HG02938 (cell line): ENCODE measurements at regions not wholly inside any gene's neighbourhood (a gene's known extent, or its start where the extent isn't known, plus 50 kb on each side); places are given as distances from the start of the nearest gene placed in this dataset.
A peak's percentile ranks its signal among the peaks of the same experiment; 100 is the strongest.

Experiments used
- ATAC-seq: cut with Tn5 transposase; IDR thresholded peaks from one replicate; pipeline ENCODE4 v1.9.1; 2021; ENCODE audit warnings: mild to moderate bottlenecking, moderate library complexity; ENCODE audit not compliant: unreplicated experiment

DNA sequence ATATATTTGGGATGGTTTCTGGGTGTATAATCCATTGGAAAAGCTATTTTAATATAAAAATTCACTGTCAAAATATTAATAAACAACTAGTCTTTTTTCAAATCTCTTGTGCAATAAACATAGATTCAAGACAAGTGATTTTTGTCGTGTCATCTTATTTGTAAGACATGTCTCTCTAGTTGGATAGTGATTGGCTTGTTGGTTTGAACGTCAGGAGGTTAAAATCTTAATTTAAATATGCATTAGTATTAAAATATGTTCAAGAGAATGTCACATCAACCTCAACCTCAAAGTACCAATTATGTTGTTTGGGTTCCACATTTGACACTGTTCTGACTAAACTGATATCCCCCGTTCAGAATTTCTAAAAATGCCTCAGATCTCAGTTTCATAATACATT, 287.6 kb downstream of the CASP12 start:
- no peak for ATAC-seq

- ATAC-seq = peak; percentile 90
Measured at GRCh38 chr11:104609311-104610085, 288.8 kb downstream of the CASP12 start.

GRCh38 chr11:104602643-104603042, 295.6 kb downstream of the CASP12 start:
- ATAC-seq = no peak

DNA sequence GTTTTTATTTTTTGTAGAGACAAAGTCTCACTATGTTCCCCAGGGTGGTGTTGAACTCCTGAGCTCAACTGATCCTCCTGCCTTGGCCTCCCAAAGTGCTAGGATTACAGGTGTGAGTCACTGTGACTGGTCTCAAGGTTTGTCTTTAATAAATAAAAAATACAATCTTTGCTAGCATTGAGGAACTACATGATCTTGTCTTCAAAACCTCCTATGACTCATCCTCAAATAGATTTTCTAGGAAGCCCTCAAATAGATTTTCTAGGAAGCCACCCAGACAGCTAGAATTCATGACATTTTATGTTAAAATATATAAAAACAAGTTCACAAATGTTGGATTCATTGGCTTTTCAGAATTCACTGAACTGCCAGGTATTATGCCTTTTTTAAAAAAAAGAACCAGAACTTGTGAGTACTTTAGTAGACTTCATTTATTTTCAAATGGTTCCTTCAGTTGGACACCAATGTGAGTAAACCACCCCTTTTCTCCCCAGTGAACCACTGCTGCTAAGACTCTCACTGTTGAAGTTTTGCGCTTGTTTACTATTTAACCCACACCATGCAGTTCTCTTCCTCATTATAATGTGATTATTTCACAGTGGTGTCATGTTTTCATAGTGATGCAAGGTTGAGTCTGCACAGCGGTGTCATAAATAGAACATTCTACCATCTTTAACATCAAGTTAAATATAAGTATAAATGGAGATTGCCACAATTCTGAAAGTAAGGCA, 303.9 kb downstream of the CASP12 start:
- ATAC-seq = no peak

- ATAC-seq = no peak
Measured at GRCh38 chr11:104588970-104589369, 309.3 kb downstream of the CASP12 start.

DNA sequence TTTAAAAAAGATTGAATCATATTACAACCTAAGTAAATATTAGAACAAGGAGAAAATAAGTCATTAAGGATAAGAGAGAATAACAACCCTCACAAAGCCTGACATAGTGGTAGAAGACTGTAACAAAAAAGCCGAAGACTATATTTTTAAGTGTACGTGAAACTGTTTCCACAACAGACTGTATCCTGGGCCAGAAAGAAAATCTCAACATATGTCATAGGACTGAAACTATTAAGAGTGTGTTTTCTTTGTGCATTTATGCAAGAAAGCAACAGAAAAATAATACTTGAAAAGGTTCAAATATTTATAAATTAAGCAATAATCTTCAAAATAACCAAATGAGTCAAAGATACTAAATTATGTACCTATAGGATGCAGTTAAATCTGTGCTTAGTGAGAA, 309.8 kb downstream of the CASP12 start:
- no peak for ATAC-seq

DNA sequence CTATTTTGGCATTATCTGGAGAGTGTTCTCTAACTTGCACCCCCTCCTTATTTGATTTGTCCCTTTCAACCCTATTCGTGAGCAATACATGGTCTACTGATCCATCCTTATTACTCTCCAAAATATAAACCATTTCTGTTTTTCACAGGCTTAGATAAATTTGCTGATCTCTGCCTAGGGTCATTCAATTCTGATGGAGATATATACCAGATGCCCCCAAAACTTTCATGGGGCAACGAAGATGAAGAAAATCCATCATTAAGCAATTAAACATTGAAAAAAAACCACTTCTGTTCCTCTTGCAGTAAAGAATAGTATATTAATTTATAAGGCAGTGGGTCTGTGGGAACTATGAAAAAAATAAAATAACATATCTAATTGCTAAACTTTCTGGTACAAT, 313.4 kb downstream of the CASP12 start:
- ATAC-seq = no peak

DNA sequence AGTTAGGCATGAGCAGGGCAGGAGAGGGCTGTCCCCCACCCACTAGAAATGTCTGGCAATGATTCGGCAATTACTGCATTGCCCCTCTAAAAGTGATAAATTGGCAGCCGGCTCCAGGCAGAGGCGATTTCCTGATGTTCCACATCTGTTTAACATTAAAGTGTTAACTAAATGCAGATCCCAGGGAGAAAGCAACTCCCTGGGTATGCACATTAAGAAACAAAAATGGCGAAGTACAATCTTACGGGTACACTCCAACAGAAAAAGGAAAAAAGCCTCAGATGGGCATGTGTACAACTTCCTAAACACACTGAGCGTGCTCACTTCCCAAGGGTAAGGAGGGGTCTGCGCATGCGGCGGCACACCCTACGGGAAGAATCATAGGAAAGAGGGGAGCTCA, 314.4 kb downstream of the CASP12 start:
- ATAC-seq = no peak

DNA sequence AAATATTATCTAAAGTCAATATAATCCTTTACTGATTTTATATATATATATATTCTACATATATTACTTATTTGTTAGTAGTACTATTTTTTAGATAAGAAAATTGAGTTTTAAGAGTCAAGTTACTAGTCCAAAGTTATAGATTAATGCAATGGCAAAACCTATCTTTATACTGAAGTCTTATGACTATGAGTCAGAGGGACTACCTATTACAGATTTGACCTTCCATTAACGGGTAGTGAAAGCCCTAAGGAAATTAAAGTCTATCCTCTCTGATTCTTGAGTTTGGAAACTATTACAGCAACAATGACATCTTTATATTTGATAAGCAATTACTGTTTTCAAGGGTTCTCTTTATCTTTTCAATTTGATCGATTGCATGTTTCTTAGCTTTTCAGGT, 315.8 kb downstream of the CASP12 start:
- no peak for ATAC-seq

- ATAC-seq = no peak
Measured at GRCh38 chr11:104581246-104581980, 316.8 kb downstream of the CASP12 start.

DNA sequence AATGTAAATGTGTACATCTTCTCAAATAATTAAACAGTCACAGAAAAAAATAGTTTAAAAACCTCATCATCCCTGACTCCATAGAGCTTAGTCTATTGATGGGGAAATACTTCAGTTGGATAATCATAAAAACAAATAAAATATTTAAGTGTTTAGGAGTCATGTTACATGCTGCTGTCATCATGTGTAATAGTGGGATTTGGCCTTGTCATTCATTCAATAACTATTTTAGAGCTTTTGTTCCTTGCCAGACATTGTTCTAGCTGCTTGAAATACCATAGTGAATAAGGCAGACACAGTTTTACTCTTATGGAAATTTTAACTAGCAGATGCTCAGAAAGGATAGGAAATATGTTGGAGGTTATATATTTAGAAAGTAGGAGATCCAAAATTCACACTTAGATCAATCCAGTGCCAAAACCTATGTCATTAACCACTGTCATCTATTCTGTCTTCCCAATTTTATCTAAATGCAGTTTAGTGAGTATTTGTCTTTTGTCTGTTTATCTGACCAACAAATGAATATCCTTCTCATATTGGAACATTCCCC, 324.7 kb downstream of the CASP12 start:
- ATAC-seq = no peak

DNA sequence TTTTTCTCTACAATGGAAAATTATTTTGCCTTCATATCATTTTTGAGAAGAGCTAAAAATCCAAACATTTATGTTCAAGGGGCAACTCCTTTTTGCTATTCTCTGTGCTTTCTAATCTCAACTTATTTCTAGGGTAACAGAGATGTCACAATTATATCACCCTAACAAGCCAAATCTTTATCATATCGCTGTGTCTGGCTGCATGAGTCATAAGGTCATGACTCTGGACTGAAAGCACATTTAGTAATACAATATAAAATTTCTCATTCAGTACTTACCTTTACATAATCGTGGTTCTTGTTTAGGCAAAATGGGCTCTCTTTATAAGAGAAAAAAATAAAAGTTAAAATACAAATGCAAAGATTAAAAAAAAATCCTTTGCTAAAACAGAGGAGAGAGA, 326.0 kb downstream of the CASP12 start:
- ATAC-seq = no peak

- ATAC-seq = no peak
Measured at GRCh38 chr11:104570078-104570701, 328.1 kb downstream of the CASP12 start.

DNA sequence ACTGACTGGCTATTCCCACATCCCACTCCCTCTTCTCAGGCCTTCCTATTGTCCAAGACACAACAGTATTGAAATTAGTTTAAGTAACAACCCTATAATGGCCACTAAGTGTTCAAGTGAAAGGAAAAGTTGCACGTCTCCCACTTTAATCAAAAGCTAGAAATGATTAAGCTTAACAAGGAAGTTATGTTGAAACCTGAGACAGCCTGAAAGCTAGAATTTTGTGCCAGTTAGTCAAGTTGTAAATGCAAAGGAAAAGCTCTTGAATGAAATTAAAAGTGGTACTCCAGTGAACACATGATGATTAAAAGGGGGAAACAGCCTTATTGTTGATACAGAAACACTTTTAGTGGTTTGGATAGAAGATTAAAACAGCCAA, 332.7 kb downstream of the CASP12 start:
- no peak for ATAC-seq

DNA sequence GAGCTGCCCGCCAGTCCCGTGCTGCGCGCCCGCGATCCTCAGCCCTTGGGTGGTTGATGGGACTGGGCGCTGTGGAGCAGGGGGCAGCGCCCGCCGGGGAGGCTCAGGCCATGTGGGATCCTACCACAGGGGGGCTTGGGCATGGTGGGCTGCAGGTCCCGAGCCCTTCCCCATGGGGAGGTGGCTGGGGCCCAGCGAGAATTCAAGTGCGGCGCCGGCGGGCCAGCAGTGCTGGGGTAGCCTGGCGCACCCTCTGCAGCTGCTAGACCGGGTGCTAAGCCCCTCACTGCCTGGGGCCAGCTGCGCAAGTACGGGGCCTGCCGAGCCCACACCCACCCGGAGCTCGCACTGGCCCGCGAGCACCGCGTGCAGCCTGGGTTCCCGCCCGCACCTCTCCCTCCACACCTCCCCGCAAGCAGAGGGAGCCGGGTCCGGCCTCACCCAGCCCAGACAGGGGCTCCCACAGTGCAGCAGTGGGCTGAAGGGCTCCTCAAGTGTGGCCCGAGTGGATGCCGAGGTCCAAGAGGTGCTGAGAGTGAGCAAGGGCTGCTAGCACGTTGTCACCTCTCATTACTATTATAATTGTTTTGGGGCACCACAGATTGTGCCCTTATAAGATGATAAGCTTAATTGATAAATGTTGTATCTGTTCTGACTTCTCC, 333.2 kb downstream of the CASP12 start:
- ATAC-seq = no peak

DNA sequence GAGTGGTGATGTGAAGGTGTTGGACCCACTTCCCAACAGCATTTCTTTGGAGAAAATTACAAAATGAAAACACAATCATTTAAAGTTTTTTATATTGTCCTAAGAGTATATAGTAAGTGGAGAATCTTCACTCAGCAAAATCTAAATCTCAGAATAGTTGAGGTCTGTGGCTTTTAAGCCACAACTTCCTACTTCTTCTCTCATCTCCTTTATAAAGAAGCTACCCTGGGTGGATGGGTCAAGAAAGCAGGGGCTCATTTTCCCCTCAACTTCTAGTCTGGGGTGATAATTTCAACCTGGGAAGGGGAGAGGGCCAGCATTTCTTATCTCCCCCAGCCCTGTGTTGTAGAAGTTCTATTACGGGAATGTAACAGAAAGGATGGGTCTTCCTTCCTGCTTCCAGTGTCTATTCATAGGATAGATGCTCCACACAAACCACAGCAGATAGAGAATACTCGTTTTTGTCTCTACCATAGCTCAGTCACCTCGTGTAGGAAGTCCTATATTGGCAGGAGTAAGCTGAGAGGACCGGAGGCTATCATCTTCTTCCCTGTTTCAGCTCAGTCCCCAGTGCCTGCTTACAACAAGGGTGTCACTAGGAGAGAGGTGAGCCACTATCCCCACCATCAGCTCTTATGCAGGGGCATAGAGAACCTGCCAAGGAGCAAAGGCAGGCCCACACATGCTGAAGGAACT, 341.5 kb downstream of the CASP12 start:
- no peak for ATAC-seq

GRCh38 chr11:104549019-104549418, 349.2 kb downstream of the CASP12 start:
- no peak for ATAC-seq

GRCh38 chr11:104547996-104548661, 350.1 kb downstream of the CASP12 start:
- ATAC-seq = no peak

DNA sequence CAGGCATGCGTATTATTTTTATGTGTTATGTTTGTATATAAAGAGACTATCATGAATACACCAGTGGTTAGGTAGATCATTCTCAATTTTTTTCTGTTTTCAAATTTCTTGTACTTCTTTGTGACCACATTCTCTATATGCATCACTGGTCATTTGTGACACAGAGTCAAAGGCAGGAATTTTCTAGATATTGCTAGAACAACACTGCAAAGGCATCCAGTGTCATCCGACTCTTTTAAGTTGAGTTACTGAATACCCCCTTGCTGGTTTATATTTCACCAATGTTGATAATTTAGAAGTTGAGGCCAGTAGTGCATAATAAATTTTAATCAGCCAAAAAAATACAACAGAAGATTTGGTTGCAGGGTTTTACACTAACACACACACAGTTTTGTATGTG, 351.8 kb downstream of the CASP12 start:
- ATAC-seq = no peak
